IPS-15b (cell line): ENCODE measurements at regions not wholly inside any gene's neighbourhood (a gene's known extent, or its start where the extent isn't known, plus 50 kb on each side); places are given as distances from the start of the nearest gene placed in this dataset.
"Not testable (repeated sequence)": the region's sequence is repeated elsewhere in the genome, so short reads cannot be mapped to it uniquely, and the experiment has no call there.

Experiments used
- H3K27me3 ChIP-seq: one replicate; pipeline ENCODE4 v1.6.1; 2013; ENCODE audit warnings: low read length; ENCODE audit not compliant: control insufficient read depth, insufficient read depth
- H3K36me3 ChIP-seq: one replicate; pipeline ENCODE4 v1.6.1; 2013; ENCODE audit warnings: low read length; ENCODE audit not compliant: control insufficient read depth, insufficient read depth
- H3K4me1 ChIP-seq: one replicate; pipeline ENCODE4 v1.6.1; 2013; ENCODE audit warnings: mild to moderate bottlenecking, low read length; ENCODE audit not compliant: control insufficient read depth, insufficient read depth
- H3K4me3 ChIP-seq: one replicate; pipeline ENCODE4 v1.5.1; 2013; ENCODE audit warnings: low read depth, low read length
- H3K9ac ChIP-seq: one replicate; pipeline ENCODE4 v1.6.1; 2013; ENCODE audit warnings: low read depth, mild to moderate bottlenecking, low read length
- H3K9me3 ChIP-seq: one replicate; pipeline ENCODE4 v1.6.1; 2013; ENCODE audit warnings: mild to moderate bottlenecking, low read length; ENCODE audit not compliant: control insufficient read depth, insufficient read depth

GRCh38 chr9:25864509-25864908, 186.3 kb upstream of the TUSC1 start:
- H3K27me3 ChIP-seq: no peaks in the 10 kb centered on the region
- no peak overlapping the region for H3K4me3 ChIP-seq
- H3K4me1 ChIP-seq: no peaks in the 10 kb centered on the region
- no peaks in the 10 kb centered on the region for H3K9me3 ChIP-seq
- H3K36me3 ChIP-seq: no peaks in the 10 kb centered on the region
- no peak overlapping the region for H3K9ac ChIP-seq

- no peaks in the 10 kb centered on the region for H3K9me3 ChIP-seq
- no peaks in the 10 kb centered on the region for H3K36me3 ChIP-seq
- H3K4me1 ChIP-seq: no peaks in the 10 kb centered on the region
- no peak overlapping the region for H3K9ac ChIP-seq
- H3K27me3 ChIP-seq: no peaks in the 10 kb centered on the region
- H3K4me3 ChIP-seq: no peak overlapping the region
These were observed 183.2 kb upstream of the TUSC1 start for GRCh38 chr9:25861421-25861820.

GRCh38 chr9:25857147-25857546, 178.9 kb upstream of the TUSC1 start:
- no peak overlapping the region for H3K9ac ChIP-seq
- peaks cover 7% of the 10 kb centered on the region for H3K9me3 ChIP-seq
- H3K27me3 ChIP-seq: no peaks in the 10 kb centered on the region
- H3K36me3 ChIP-seq: no peaks in the 10 kb centered on the region
- H3K4me1 ChIP-seq: no peaks in the 10 kb centered on the region
- no peak overlapping the region for H3K4me3 ChIP-seq

GRCh38 chr9:25850803-25851202, 172.6 kb upstream of the TUSC1 start:
- Histone ChIP-seq H3K27me3 (no peaks in the 10 kb centered on the region), H3K4me3 (no peak overlapping the region), H3K9me3 (peaks cover 10% of the 10 kb centered on the region), H3K4me1 (no peaks in the 10 kb centered on the region), H3K36me3 (no peaks in the 10 kb centered on the region), H3K9ac (no peak overlapping the region)

GRCh38 chr9:25845867-25846266, 167.6 kb upstream of the TUSC1 start:
- no peak overlapping the region for H3K4me3 ChIP-seq
- no peak overlapping the region for H3K9ac ChIP-seq
- H3K27me3 ChIP-seq: no peaks in the 10 kb centered on the region
- no peaks in the 10 kb centered on the region for H3K9me3 ChIP-seq
- no peaks in the 10 kb centered on the region for H3K36me3 ChIP-seq
- no peaks in the 10 kb centered on the region for H3K4me1 ChIP-seq

- no peaks in the 10 kb centered on the region for H3K9me3 ChIP-seq
- no peaks in the 10 kb centered on the region for H3K27me3 ChIP-seq
- H3K4me3 ChIP-seq: no peak overlapping the region
- H3K9ac ChIP-seq: no peak overlapping the region
- no peaks in the 10 kb centered on the region for H3K4me1 ChIP-seq
- H3K36me3 ChIP-seq: no peaks in the 10 kb centered on the region
These were observed 152.1 kb upstream of the TUSC1 start for GRCh38 chr9:25830381-25830780.

- Histone ChIP-seq H3K9ac (no peak overlapping the region), H3K36me3 (no peaks in the 10 kb centered on the region), H3K4me1 (no peaks in the 10 kb centered on the region), H3K9me3 (no peaks in the 10 kb centered on the region), H3K27me3 (no peaks in the 10 kb centered on the region), H3K4me3 (no peak overlapping the region)
These were observed 149.4 kb upstream of the TUSC1 start for GRCh38 chr9:25827626-25828025.

GRCh38 chr9:25816439-25816838, 138.2 kb upstream of the TUSC1 start:
- H3K4me1 ChIP-seq: no peaks in the 10 kb centered on the region
- H3K36me3 ChIP-seq: no peaks in the 10 kb centered on the region
- no peak overlapping the region for H3K9ac ChIP-seq
- no peaks in the 10 kb centered on the region for H3K27me3 ChIP-seq
- H3K9me3 ChIP-seq: no peaks in the 10 kb centered on the region
- no peak overlapping the region for H3K4me3 ChIP-seq

GRCh38 chr9:25814023-25814422, 135.8 kb upstream of the TUSC1 start:
- Histone ChIP-seq H3K4me1 (no peaks in the 10 kb centered on the region), H3K36me3 (no peaks in the 10 kb centered on the region), H3K9me3 (no peaks in the 10 kb centered on the region), H3K27me3 (no peaks in the 10 kb centered on the region), H3K4me3 (no peak overlapping the region), H3K9ac (no peak overlapping the region)

- Histone ChIP-seq H3K27me3 (no peaks in the 10 kb centered on the region), H3K9me3 (no peaks in the 10 kb centered on the region), H3K4me1 (no peaks in the 10 kb centered on the region), H3K4me3 (no peak overlapping the region), H3K9ac (no peak overlapping the region), H3K36me3 (no peaks in the 10 kb centered on the region)
These were observed 135.2 kb upstream of the TUSC1 start for GRCh38 chr9:25813478-25813877.

GRCh38 chr9:25808554-25808953, 130.3 kb upstream of the TUSC1 start:
- no peaks in the 10 kb centered on the region for H3K36me3 ChIP-seq
- no peaks in the 10 kb centered on the region for H3K27me3 ChIP-seq
- no peaks in the 10 kb centered on the region for H3K9me3 ChIP-seq
- no peak overlapping the region for H3K9ac ChIP-seq
- no peaks in the 10 kb centered on the region for H3K4me1 ChIP-seq
- H3K4me3 ChIP-seq: no peak overlapping the region

GRCh38 chr9:25804856-25805255, 126.6 kb upstream of the TUSC1 start:
- Histone ChIP-seq H3K36me3 (no peaks in the 10 kb centered on the region), H3K4me3 (no peak overlapping the region), H3K9ac (no peak overlapping the region), H3K27me3 (no peaks in the 10 kb centered on the region), H3K4me1 (no peaks in the 10 kb centered on the region), H3K9me3 (no peaks in the 10 kb centered on the region)

- not testable (repeated sequence) for H3K36me3 ChIP-seq, H3K4me3 ChIP-seq, H3K4me1 ChIP-seq, H3K9ac ChIP-seq, H3K9me3 ChIP-seq, H3K27me3 ChIP-seq
These were observed 123.7 kb upstream of the TUSC1 start for GRCh38 chr9:25801989-25802388.
